ENCODE measurements at regions not wholly inside any gene's neighbourhood (a gene's known extent, or its start where the extent isn't known, plus 50 kb on each side); places are given as distances from the start of the nearest gene placed in this dataset.
"Not testable (repeated sequence)": the region's sequence is repeated elsewhere in the genome, so short reads cannot be mapped to it uniquely, and the experiment has no call there.

DNA sequence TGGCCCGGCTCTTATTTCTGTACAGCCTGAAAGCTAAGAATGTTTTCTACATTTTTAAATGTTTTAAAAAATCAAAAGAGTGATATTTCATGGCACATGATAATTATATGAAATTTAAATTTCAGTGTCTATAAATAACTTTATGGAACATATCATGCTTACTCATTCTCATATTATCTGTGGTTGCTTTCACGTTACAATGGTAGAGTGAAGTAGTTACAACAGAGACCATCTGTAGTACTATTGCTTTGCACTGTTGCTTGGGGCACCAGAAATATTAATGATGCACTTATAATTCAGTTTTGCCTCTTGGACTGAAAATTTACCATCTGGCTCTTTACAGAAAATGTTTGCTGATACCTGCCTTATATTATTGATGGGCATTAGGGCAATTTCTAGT lies 481.6 kb downstream of the PLPP3 start:
- DNase-seq = no peak

DNA sequence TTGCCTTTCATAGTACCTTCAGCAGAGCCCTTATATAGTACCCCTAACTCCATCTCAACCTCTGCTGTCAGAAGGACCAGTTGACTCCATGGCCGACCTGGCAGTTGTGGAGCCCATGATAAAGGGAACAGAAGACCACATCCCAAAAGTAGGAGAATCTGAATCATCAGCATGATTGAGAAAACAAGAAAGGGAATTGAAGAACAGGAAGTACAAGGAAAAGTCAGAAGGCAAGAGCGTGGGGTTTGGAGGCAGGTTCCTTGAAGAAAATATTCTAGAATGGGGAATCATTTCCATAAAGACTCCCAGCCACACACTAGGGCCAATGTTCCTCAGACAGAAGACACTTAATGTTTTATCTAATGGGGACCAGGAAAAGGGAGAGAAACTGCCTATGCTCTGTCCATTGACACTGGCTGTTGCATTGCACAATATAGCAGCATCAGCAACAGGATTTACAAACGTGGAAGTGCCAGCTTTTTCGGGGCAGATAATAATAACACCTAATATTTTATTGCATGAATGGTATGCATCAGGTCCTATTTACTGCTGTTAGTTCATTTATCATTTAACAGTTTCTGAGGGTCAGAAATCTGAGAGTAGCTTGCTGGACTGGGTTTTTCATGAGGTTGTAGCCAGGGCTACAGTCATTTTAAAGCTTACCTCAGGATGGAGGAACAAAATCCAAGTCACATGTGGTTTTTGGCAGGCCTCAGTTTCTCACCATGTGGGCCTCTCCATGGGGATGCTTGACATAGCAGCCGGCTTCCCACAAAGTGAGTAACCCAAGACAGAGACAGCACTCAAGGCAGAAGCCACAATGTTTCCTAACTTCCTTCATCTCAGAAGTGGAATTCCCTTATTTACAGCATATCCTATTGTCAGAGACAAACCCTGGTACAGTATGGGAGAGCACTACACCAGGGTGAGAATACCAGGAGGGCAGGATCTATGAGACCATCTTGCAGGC lies 483.4 kb downstream of the PLPP3 start:
- peak; percentile 62 for DNase-seq

DNA sequence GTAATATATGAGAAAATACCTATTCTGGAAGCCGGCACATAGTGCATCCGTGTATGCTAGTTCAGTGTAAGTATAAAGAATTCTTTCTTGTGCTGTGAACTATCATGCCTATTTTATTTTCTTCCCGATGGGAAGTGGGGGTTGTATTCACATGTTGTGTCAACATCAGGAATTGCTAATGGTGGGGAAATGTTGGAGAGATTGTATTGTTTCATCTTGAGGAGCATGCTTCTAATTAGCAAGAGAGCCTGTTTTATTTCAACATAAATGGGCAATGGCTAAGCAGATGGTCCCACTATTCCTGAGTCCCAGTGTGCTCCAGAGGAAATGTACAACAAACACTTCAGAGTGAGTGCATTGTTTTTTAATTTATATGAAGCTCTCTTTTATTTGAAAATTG lies 485.2 kb downstream of the PLPP3 start:
- DNase-seq = no peak

DNA sequence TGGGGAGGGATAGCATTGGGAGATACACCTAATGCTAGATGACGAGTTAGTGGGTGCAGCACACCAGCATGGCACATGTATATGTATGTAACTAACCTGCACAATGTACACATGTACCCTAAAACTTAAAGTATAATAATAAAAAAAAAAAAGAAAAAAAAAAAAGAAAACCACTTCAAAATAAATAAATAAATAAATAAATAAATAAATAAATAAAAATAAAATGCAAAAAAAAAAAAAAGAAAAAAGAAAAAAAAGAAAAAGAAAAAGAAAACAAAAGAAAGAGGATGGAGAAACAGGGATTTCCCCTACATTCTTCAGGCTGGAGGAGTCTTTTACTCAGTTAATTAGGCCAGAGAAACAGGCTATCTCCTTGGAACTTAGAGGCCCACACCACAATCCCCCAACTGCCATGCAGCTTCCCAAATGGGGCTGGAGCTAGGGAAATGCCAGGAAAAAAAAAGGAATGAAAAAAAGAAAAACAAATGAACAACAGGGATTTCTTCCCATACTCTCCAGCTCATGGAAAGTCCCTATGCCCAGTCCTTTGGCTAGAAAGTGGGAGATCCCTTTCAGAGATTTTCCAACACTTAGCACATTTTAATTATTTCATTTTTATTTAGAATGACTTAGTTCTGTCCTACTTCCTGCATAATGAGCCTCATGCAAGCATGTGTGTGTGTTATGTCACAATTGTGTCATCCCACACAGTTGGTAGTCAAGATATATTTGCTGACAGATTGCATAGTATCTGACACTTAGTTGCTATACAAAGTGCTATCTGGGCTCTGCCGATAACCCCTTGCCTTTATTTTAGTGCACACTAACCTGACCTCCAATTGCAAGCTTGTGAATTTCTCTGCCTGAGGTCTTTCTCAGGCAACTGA lies 486.4 kb downstream of the PLPP3 start:
- DNase-seq = no peak

DNA sequence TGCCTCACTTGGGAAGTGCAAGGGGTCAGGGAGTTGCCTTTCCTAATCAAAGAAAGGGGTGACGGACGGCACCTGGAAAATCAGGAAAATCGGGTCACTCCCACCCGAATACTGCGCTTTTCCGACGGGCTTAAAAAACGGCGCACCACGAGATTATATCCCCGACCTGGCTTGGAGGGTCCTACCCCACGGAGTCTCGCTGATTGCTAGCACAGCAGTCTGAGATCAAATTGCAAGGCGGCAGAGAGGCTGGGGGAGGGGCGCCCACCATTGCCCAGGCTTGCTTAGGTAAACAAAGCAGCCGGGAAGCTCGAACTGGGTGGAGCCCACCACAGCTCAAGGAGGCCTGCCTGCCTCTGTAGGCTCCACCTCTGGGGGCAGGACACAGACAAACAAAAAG lies 489.5 kb downstream of the PLPP3 start:
- not testable (repeated sequence) for DNase-seq

DNA sequence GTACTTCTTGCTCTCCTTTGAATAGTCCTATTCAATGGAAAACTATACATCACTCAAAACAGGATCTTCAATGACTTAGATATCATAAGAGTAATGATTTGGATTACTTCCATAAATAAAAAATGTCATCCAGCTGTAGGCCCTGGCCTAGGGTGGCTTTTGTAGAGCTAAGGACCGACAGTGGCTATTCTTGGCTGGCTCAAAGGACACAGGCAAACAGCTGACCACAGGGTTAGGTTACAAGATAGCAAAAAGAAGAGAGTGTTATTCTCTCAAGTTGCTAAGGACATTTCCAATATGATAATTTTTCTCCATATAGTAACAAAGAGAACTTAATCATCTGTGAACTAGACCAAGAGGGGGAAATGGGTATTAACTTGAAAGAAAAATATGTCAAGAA lies 495.1 kb downstream of the PLPP3 start:
- DNase-seq = no peak

GRCh38 chr1:56081736-56082135 lies 497.6 kb downstream of the PLPP3 start:
- DNase-seq = no peak

DNA sequence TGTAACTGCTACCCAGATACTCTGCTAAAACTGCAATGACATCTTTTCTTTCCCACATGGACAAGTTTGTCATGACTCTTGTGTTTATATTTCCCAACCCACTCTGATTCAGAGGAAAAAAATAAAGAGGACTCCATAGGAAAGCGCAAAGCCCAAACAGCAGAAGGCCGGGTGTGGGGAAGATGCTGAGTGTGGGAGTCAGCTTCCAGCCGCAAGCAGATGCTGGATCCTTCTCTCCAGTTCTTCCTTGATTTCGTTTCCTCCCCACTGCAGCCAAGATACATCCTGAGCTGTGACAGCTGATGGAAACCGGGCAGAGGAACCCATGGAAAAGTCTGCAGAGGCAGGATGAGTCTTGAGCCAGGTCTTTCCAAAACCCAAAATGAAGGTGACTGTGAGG lies 498.2 kb downstream of the PLPP3 start:
- DNase-seq = peak; percentile 77

GRCh38 chr1:56080123-56080522 lies 499.2 kb downstream of the PLPP3 start:
- no peak for DNase-seq

- no peak for DNase-seq
Observed at GRCh38 chr1:56079391-56079790, 500.0 kb downstream of the PLPP3 start.

DNA sequence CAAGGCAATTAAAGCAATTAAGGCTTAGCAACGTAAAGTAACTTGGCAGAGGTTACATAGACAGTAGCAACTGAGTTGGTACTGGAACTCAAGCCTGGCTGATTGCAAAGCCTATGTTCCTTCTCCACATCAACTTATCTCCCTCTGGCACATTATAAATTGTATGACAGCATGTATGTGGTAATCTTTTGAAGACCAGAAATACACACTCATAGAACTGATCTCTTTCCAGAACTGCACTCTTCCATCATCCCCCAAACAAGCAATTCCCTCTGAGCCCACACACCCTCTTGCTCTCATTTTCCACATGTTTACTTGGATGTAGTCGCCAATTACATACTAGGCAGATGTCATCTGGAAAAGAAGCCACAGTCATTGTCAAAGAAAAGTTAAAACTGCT lies 502.2 kb downstream of the PLPP3 start:
- no peak for DNase-seq

DNA sequence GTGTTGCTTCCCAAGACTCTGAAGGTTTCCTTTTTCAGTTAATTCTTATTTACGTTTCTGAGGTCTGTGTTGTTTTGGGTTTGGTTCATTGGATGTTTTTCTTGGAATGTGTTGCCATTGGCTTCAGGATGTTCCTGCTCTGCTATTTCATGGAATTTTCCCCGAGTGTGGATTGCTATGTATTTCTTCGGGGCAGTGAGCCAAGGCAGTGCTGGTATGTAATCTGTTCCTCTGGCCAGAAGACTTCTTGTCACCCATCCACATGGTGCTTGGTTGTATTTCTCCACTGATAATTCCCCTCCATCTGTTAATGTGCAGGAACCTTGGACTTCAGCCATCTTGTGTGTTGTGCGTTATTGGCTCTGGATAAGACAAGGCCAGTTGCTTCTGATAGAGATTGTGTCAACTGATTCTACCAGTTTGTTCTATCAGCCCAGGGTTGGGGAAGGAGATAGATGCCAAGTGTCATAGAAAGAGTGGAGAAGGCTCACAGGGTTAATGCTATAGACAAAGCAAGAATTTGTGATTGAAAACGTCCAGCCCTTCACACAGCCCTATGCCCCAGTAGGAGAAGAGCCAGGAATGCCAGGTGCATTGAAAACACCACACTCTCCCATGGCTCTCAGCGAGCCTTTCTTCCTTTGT lies 505.2 kb downstream of the PLPP3 start:
- DNase-seq = peak; percentile 89

- DNase-seq = peak; percentile 37
Observed at GRCh38 chr1:56073614-56074006, 505.8 kb downstream of the PLPP3 start.

- DNase-seq = no peak
Observed at GRCh38 chr1:56073206-56073605, 506.2 kb downstream of the PLPP3 start.

- DNase-seq = no peak
Observed at GRCh38 chr1:56072310-56072709, 507.1 kb downstream of the PLPP3 start.

DNA sequence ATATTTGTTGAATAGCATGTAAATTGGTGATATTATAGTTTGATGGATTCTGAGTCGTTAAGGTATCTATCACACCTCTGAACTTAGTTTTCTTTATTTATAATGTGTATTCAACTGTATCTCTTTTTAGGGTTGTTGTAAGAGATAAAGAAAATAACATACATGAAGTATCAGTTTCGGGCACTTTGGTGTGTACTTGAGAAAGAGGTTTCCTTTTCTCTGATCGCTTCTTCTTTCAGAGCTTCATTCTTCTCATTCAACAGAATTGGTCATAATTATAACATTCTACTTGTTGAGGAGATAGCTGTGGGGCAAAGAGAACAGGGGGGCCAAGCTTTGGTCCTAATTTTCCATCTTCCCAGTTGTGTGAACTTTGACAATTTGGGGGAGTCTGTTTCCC lies 508.0 kb downstream of the PLPP3 start:
- DNase-seq = no peak

DNA sequence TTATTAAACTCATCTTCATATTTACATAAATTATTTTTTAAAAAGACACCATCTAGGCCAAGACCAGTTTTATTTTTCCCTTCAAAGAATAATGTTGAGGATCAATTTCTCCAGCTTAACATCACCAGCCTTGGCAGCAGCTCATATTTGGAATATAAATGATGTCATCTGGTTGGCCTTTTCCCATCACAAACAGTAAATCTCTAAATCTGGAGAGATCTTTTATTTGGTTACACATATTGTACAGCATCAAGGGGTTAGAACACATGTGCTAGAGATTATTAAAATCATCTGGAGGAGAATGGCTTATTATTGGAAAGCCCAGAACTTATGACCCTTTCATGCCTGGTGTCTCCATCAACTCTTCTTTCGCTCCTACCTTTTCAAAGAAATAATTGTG lies 508.8 kb downstream of the PLPP3 start:
- no peak for DNase-seq

DNA sequence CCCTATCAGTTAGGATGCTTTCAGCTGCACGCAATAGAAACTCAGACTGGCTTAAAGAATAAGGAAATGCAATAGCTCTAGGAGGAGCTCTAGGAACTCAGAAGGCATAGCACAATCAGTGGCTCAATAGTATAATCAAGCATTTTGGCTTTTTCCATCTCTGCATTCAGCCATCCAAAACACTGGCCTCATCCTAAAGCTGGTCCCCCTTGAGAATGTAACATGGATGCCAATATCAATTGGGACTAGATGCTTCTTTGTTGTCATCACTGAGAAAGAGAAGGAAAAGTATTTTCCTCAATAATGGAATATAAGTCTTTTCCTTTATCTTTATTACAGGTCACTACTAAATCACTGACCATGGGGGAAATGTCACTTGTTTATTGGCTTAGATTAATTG lies 509.5 kb downstream of the PLPP3 start:
- no peak for DNase-seq

DNA sequence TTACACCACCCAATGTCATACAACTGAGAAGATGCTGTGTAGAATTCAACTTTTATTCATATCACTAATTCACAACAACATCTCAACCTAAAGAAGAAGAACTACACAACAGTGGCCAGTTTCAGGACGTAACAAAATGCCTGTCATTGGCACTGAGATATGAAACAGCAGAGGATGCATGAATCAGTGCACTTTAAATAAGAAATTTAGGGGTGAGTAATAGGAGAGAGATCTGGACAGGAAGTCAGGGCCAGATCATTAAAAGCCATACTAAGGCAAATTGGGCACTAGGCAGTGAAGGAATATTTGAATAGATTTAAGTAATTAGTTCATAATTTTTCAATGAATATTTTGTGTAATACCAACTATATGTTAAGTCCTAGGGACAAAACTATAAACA lies 510.5 kb downstream of the PLPP3 start:
- no peak for DNase-seq

DNA sequence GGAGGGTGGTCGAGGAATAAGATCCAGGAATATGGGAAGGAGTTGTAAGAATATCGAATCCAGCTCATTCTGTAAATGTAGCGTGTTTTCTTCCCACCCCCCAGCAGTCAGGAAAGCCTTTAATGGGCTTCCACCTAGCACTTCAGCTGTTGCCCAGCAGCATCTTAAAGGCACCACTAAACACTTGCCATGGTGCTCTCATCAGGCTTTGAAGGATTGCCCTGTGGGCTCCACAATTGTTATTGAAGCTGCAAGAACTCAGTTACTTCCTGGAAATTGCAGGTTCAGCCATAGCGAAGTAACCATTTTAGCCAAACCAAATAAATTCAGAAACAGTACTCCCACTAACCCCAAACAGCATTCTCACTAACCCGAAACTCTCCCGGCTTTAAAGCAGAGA lies 511.2 kb downstream of the PLPP3 start:
- peak; percentile 64 for DNase-seq

- DNase-seq = no peak
Observed at GRCh38 chr1:56065729-56066128, 513.6 kb downstream of the PLPP3 start.

DNA sequence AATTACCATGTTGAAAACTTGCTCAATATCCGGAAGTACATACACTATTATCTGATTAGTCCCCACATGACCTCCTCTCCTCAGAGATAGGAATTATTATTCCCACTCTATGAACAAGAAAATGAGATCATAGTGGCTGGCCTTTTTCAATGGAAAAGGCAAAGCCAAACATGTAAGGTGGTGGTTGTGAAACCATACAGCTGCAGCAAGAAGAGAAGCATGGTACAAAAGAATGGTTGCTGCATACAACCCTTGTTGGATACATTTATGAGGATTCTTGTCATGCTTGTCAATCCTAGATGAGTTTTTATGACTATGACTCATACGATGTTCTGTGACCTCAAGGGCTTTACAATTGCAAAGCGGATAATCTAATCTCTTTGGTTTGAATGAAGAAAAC lies 514.7 kb downstream of the PLPP3 start:
- DNase-seq = no peak

- no peak for DNase-seq
Observed at GRCh38 chr1:56063461-56063860, 515.9 kb downstream of the PLPP3 start.
